Activated B cell treated with CpG ODN at 0.5 μM for 24 hours (primary cell): ENCODE measurements at regions not wholly inside any gene's neighbourhood (a gene's known extent, or its start where the extent isn't known, plus 50 kb on each side); places are given as distances from the start of the nearest gene placed in this dataset.
"Not testable (repeated sequence)": the region's sequence is repeated elsewhere in the genome, so short reads cannot be mapped to it uniquely, and the experiment has no call there.

Source experiments
- ATAC-seq: fragments of 200-7000 bp; cut with Tn5 transposase; one replicate; pipeline ENCODE4 v1.10.0; 2021; ENCODE audit warnings: low read depth, mild to moderate bottlenecking, moderate library complexity
- CTCF ChIA-PET: fragments of 350-600 bp; sonication (Branson Sonifier 250); formaldehyde crosslinking; loops from one replicate; lab custom pipeline; 2021; ENCODE audit warnings: antibody characterized with exemption; lab: Charles Lee
- POLR2A ChIA-PET: fragments of 350-600 bp; sonication (Branson Sonifier 250); formaldehyde crosslinking; loops from one replicate; lab custom pipeline; 2021; ENCODE audit warnings: antibody characterized with exemption; lab: Charles Lee
- DNase-seq: peaks from one replicate; pipeline ENCODE4 v3.0.0; 2022
- H3K27ac Mint-ChIP-seq: one replicate; pipeline ENCODE4 v1.8.0; 2020; ENCODE audit warnings: mixed read lengths
- H3K27me3 Mint-ChIP-seq: one replicate; pipeline ENCODE4 v1.8.0; 2021; ENCODE audit warnings: mixed read lengths
- H3K36me3 Mint-ChIP-seq: one replicate; pipeline ENCODE4 v1.8.0; 2021; ENCODE audit warnings: low read depth, mixed read lengths
- H3K4me1 Mint-ChIP-seq: one replicate; pipeline ENCODE4 v1.8.0; 2021; ENCODE audit warnings: mixed read lengths
- H3K4me3 Mint-ChIP-seq: one replicate; pipeline ENCODE4 v1.8.0; 2020; ENCODE audit warnings: mild to moderate bottlenecking, mixed read lengths
- H3K9me3 Mint-ChIP-seq: one replicate; pipeline ENCODE4 v1.8.0; 2020; ENCODE audit warnings: mixed read lengths
- intact Hi-C: fragments of 100-400 bp; cut with micrococcal nuclease; formaldehyde crosslinking; loops from one replicate; pipeline ENCODE4 v1.15.1; 2024
- TF ChIP-seq, protein P1 (sequence below): fragments of 200-600 bp; IDR thresholded peaks from one replicate; pipeline ENCODE4 v1.8.0; 2022; ENCODE audit warnings: antibody characterized with exemption, mild to moderate bottlenecking

DNA sequence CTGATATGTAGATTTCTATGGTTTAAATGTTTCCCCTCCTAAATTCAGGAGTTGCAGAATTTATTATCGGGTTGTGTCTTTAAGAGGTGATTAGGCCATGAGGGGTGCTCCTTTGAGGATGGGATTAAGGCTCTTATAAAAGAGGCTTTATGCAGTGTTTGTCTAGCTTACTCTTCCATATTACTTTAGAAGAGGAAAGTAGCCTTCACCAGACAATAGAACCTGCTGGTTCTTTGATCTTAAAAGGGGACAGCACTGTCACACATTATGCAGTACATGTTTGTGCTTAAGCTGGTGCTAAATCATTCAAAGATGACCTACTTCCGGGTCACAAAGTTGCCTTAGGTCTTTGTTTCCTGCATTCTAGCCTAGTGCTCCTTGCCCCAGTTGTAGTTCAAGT lies 81.0 kb downstream of the CPXCR1 start:
- Mint-ChIP-seq H3K36me3 (no peaks in the 10 kb centered on the region), H3K4me1 (no peaks in the 10 kb centered on the region), H3K9me3 (no peaks in the 10 kb centered on the region), H3K4me3 (no peak overlapping the region), H3K27ac (no peak overlapping the region), H3K27me3 (no peaks in the 10 kb centered on the region)
- intact Hi-C loops = no loop called here
- no peak for ATAC-seq
- DNase-seq = no peak
- CTCF ChIA-PET = no interaction called here
- POLR2A ChIA-PET = no interaction called here
- TF ChIP-seq, protein P1, sequence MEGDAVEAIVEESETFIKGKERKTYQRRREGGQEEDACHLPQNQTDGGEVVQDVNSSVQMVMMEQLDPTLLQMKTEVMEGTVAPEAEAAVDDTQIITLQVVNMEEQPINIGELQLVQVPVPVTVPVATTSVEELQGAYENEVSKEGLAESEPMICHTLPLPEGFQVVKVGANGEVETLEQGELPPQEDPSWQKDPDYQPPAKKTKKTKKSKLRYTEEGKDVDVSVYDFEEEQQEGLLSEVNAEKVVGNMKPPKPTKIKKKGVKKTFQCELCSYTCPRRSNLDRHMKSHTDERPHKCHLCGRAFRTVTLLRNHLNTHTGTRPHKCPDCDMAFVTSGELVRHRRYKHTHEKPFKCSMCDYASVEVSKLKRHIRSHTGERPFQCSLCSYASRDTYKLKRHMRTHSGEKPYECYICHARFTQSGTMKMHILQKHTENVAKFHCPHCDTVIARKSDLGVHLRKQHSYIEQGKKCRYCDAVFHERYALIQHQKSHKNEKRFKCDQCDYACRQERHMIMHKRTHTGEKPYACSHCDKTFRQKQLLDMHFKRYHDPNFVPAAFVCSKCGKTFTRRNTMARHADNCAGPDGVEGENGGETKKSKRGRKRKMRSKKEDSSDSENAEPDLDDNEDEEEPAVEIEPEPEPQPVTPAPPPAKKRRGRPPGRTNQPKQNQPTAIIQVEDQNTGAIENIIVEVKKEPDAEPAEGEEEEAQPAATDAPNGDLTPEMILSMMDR = no peak

DNA sequence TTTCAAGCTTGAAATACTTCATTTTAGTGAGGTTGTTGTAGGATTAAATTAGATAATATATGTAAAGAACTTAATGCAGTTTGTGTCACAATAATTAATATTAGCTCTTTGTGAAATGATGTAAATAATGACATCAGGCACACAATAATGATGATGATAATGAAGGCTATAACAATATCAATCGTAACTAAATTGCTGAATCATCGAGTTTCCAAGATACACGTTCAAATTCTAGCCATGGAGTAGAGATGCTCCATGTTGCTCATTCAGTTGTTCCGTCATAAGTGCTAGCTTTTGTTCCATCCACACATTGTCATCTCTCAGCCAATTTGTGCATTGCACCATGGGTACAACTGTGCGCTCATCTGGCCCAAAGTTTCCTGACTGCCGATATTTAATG lies 83.1 kb downstream of the CPXCR1 start:
- Mint-ChIP-seq H3K9me3 (no peaks in the 10 kb centered on the region), H3K27ac (no peak overlapping the region), H3K27me3 (no peaks in the 10 kb centered on the region), H3K4me1 (no peaks in the 10 kb centered on the region), H3K36me3 (no peaks in the 10 kb centered on the region), H3K4me3 (no peak overlapping the region)
- ATAC-seq = no peak
- ChIA-PET POLR2A (no interaction called here), CTCF (no interaction called here)
- intact Hi-C loops = no loop called here
- no peak for DNase-seq
- TF ChIP-seq, protein P1 = no peak

DNA sequence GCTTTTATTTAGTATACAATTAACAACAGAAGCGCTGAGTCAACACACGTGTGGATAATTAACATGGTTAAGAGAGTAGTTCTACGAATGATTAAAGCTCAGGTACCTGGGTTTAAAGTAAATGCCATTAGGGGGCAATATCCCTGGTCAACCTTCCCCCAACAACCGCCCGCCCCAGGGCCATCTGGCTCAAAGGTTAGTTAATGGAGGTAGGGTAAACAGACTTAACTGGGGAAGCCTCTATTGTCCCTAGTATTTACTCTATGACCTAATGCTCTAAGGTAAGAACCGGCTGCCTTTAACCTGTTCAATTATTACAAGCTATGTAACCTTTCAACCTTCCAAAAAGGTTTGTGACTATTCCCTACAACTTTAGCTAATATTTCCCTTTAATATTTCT lies 90.7 kb downstream of the CPXCR1 start:
- ATAC-seq, H3K27ac Mint-ChIP-seq, H3K9me3 Mint-ChIP-seq, CTCF ChIA-PET, H3K4me3 Mint-ChIP-seq, POLR2A ChIA-PET, DNase-seq, intact Hi-C loops, H3K27me3 Mint-ChIP-seq, H3K36me3 Mint-ChIP-seq, H3K4me1 Mint-ChIP-seq: not testable (repeated sequence)

DNA sequence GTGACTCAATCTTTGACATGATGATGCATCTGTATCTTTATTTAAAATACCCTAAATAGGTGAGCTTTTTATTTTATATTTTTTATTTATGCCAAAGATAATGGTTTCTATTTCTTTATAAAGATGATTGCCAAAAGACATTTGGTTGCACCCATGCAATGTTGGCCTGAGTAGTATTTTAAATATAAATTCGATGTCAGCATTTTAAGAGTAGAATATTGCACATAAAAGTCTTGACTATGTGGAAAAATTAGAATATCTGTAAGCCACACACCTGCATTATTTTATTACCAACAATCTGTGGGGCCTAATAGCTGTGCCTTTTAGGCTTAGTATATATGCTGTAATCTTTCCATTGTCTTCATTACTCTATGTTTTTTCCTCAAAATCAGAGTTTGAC lies 91.4 kb downstream of the CPXCR1 start:
- Mint-ChIP-seq H3K27me3 (no peaks in the 10 kb centered on the region), H3K27ac (no peak overlapping the region), H3K9me3 (no peaks in the 10 kb centered on the region), H3K4me3 (no peak overlapping the region), H3K4me1 (no peaks in the 10 kb centered on the region), H3K36me3 (no peaks in the 10 kb centered on the region)
- no peak for ATAC-seq
- DNase-seq = no peak
- ChIA-PET CTCF (no interaction called here), POLR2A (no interaction called here)
- TF ChIP-seq, protein P1 = no peak
- intact Hi-C loops = no loop called here

- ATAC-seq, H3K27ac Mint-ChIP-seq, CTCF ChIA-PET, H3K4me1 Mint-ChIP-seq, H3K27me3 Mint-ChIP-seq, intact Hi-C loops, H3K36me3 Mint-ChIP-seq, DNase-seq, H3K4me3 Mint-ChIP-seq, H3K9me3 Mint-ChIP-seq, POLR2A ChIA-PET: not testable (repeated sequence)
These were observed 96.8 kb downstream of the CPXCR1 start for GRCh38 chrX:88843841-88844240.

- ATAC-seq (no peak), DNase-seq (no peak)
- POLR2A ChIA-PET = no interaction called here
- Mint-ChIP-seq H3K27ac (no peak overlapping the region), H3K4me1 (no peaks in the 10 kb centered on the region), H3K27me3 (no peaks in the 10 kb centered on the region), H3K36me3 (no peaks in the 10 kb centered on the region), H3K4me3 (no peak overlapping the region), H3K9me3 (peaks cover 4% of the 10 kb centered on the region)
- TF ChIP-seq, protein P1 = no peak
- CTCF ChIA-PET = no interaction called here
- intact Hi-C loops = no loop called here
These were observed 106.9 kb downstream of the CPXCR1 start for GRCh38 chrX:88853925-88854324.
